IMR-90 (cell line): ENCODE measurements at regions not wholly inside any gene's neighbourhood (a gene's known extent, or its start where the extent isn't known, plus 50 kb on each side); places are given as distances from the start of the nearest gene placed in this dataset.

Experiments used
- ATAC-seq: fragments of 200-7000 bp; cut with Tn5 transposase; 2 replicates; pipeline ENCODE4 v1.9.1; 2020; ENCODE audit warnings: low read depth, mild to moderate bottlenecking, moderate library complexity
- BruUV-seq: library from RNA; stranded (reverse); fragments of 400-500 nt; replicated peaks from 2 replicates; lab custom pipeline; 2021; lab: Mats Ljungman, UMichigan
- CTCF ChIA-PET: fragments of 300-600 bp; formaldehyde crosslinking; extraction: SDS; loops from one replicate; lab custom pipeline; 2021; ENCODE audit warnings: antibody characterized with exemption; lab: Yijun Ruan, JAX
- POLR2A ChIA-PET: fragments of 300-600 bp; sonication (Branson Sonifier 250); formaldehyde crosslinking; loops from one replicate; lab custom pipeline; 2022; ENCODE audit warnings: antibody characterized with exemption; ENCODE audit not compliant: unreplicated experiment; lab: Charles Lee
- DNase-seq: peaks from one replicate; pipeline ENCODE4 v3.0.0; 2013
- H2AFZ ChIP-seq: replicated peaks from 2 replicates; pipeline ENCODE3; 2013; ENCODE audit warnings: low read length, mild to moderate bottlenecking; ENCODE audit not compliant: poor library complexity
- H2AK5ac ChIP-seq: 2 replicates; pipeline ENCODE4 v1.6.1; 2013; ENCODE audit warnings: low read depth, low read length, inconsistent platforms
- H2AK9ac ChIP-seq: replicated peaks from 2 replicates; pipeline ENCODE3; 2013; ENCODE audit warnings: mild to moderate bottlenecking, low read depth, low read length, moderate library complexity; ENCODE audit not compliant: poor library complexity
- H2BK120ac ChIP-seq: 2 replicates; pipeline ENCODE4 v1.6.1; 2013; ENCODE audit warnings: low read depth, low read length, inconsistent platforms
- H2BK15ac ChIP-seq: 3 replicates; pipeline ENCODE4 v1.6.1; 2013; ENCODE audit warnings: low read depth, low read length, inconsistent platforms
- H2BK20ac ChIP-seq: 2 replicates; pipeline ENCODE4 v1.6.1; 2013; ENCODE audit warnings: low read depth, mild to moderate bottlenecking, inconsistent platforms, low read length, moderate library complexity
- H2BK5ac ChIP-seq: 2 replicates; pipeline ENCODE4 v1.6.1; 2013; ENCODE audit warnings: mild to moderate bottlenecking, low read depth, low read length, inconsistent platforms; ENCODE audit not compliant: poor library complexity, severe bottlenecking
- H3K14ac ChIP-seq: replicated peaks from 2 replicates; pipeline ENCODE4 v1.6.1; 2013; ENCODE audit warnings: low read depth, low read length, inconsistent platforms
- H3K18ac ChIP-seq: 2 replicates; pipeline ENCODE4 v1.6.1; 2013; ENCODE audit warnings: low read depth, low read length, control low read depth
- H3K23ac ChIP-seq: 2 replicates; pipeline ENCODE4 v1.6.1; 2013; ENCODE audit warnings: low read depth, low read length, inconsistent platforms
- H3K27ac ChIP-seq: 2 replicates; pipeline ENCODE4 v1.5.1; 2013; ENCODE audit warnings: mild to moderate bottlenecking, control low read depth, low read length; ENCODE audit not compliant: insufficient read depth
- H3K27me3 ChIP-seq: 2 replicates; pipeline ENCODE4 v1.6.1; 2013; ENCODE audit warnings: low read length; ENCODE audit not compliant: control insufficient read depth, insufficient read depth
- H3K36me3 ChIP-seq: 2 replicates; pipeline ENCODE4 v1.6.1; 2013; ENCODE audit warnings: low read length, mixed read lengths; ENCODE audit not compliant: control insufficient read depth, insufficient read depth
- H3K4ac ChIP-seq: 2 replicates; pipeline ENCODE4 v1.6.1; 2013; ENCODE audit warnings: low read depth, low read length, inconsistent platforms
- H3K4me1 ChIP-seq: 2 replicates; pipeline ENCODE4 v1.6.1; 2013; ENCODE audit warnings: low read length, mixed read lengths; ENCODE audit not compliant: control insufficient read depth, insufficient read depth
- H3K4me2 ChIP-seq: 2 replicates; pipeline ENCODE4 v1.6.1; 2013; ENCODE audit warnings: low read depth, mild to moderate bottlenecking, control low read depth, low read length, moderate library complexity
- H3K4me3 ChIP-seq: 2 replicates; pipeline ENCODE4 v1.5.1; 2013; ENCODE audit warnings: low read depth, mild to moderate bottlenecking, control low read depth, low read length, moderate library complexity; ENCODE audit not compliant: insufficient read depth
- H3K56ac ChIP-seq: 2 replicates; pipeline ENCODE4 v1.6.1; 2013; ENCODE audit warnings: low read length, inconsistent platforms; ENCODE audit not compliant: insufficient read depth; ENCODE audit errors: extremely low read depth
- H3K79me1 ChIP-seq, 2 experiments: 2 replicates each; pipeline ENCODE4 v1.6.1; 2013; ENCODE audit warnings: low read length in 2 of 2, inconsistent platforms in 1 of 2, low read depth in 1 of 2
- H3K9ac ChIP-seq: 2 replicates; pipeline ENCODE4 v1.6.1; 2013; ENCODE audit warnings: low read depth, low read length, control low read depth
- H3K9me1 ChIP-seq: 2 replicates; pipeline ENCODE4 v1.6.1; 2013; ENCODE audit warnings: low read length, inconsistent platforms; ENCODE audit not compliant: insufficient read depth
- H3K9me3 ChIP-seq: 2 replicates; pipeline ENCODE4 v1.6.1; 2013; ENCODE audit warnings: low read length; ENCODE audit not compliant: control insufficient read depth, insufficient read depth
- H4K20me1 ChIP-seq: 2 replicates; pipeline ENCODE4 v1.6.1; 2013; ENCODE audit warnings: low read length, inconsistent platforms; ENCODE audit not compliant: insufficient read depth
- H4K5ac ChIP-seq: 2 replicates; pipeline ENCODE4 v1.6.1; 2013; ENCODE audit warnings: mild to moderate bottlenecking, low read depth, low read length, control low read depth
- H4K8ac ChIP-seq, 2 experiments: 2 replicates each; pipeline ENCODE4 v1.6.1; 2013; ENCODE audit warnings: low read depth in 2 of 2, low read length in 2 of 2, control low read depth in 1 of 2, inconsistent platforms in 1 of 2
- H4K91ac ChIP-seq: 2 replicates; pipeline ENCODE4 v1.6.1; 2013; ENCODE audit warnings: low read depth, low read length, inconsistent platforms; ENCODE audit not compliant: insufficient read depth
- CEBPB ChIP-seq: IDR thresholded peaks from 2 replicates; pipeline ENCODE4 v1.6.1; 2012; ENCODE audit warnings: low read depth, low read length, improper control_type of control experiment
- CHD1 ChIP-seq: IDR thresholded peaks from 2 replicates; pipeline ENCODE4 v1.6.1; 2012; ENCODE audit warnings: low read depth, low read length, improper control_type of control experiment
- MAFK ChIP-seq: IDR thresholded peaks from 2 replicates; pipeline ENCODE4 v1.6.1; 2012; ENCODE audit warnings: low read depth, low read length, improper control_type of control experiment
- MAZ ChIP-seq: IDR thresholded peaks from 2 replicates; pipeline ENCODE4 v1.6.1; 2012; ENCODE audit warnings: low read depth, mild to moderate bottlenecking, low read length, improper control_type of control experiment, moderate library complexity, borderline replicate concordance
- RCOR1 ChIP-seq: IDR thresholded peaks from 2 replicates; pipeline ENCODE4 v1.6.1; 2012; ENCODE audit warnings: mild to moderate bottlenecking, low read length, improper control_type of control experiment; ENCODE audit not compliant: insufficient replicate concordance
- RFX5 ChIP-seq: IDR thresholded peaks from 2 replicates; pipeline ENCODE4 v1.8.0; 2012; ENCODE audit warnings: low read depth, mild to moderate bottlenecking, low read length, moderate library complexity
- USF2 ChIP-seq: fragments of 150-350 bp; IDR thresholded peaks from 2 replicates; pipeline ENCODE4 v1.6.1; 2017; ENCODE audit warnings: mild to moderate bottlenecking, antibody characterized with exemption, low read length, low read depth
- WGBS, 2 experiments: methylation state at CpG; one replicate each; pipeline versions ENCODE4 v1.1.5 to v1.1.7; 2013; ENCODE audit warnings: missing lambda C conversion rate in 2 of 2; ENCODE audit not compliant: insufficient read length in 1 of 2; ENCODE audit errors: extremely low coverage in 2 of 2; 5-methylcytosine and 5-hydroxymethylcytosine counted together
- dilution Hi-C: fragments of 300-500 bp; cut with HindIII; formaldehyde crosslinking; loops from one replicate; pipeline ENCODE4 v1.14.3; 2018; ENCODE audit warnings: low sequenced_read_pairs; ENCODE audit not compliant: unreplicated experiment
- in situ Hi-C: fragments of 300-500 bp; cut with MboI; formaldehyde crosslinking; loops from 3 replicates; pipeline ENCODE4 v1.14.3; 2019; ENCODE audit warnings: low sequenced_read_pairs, inconsistent platforms, mixed read lengths
- intact Hi-C: fragments of 100-400 bp; cut with micrococcal nuclease; formaldehyde crosslinking; loops from 2 replicates; pipeline ENCODE4 v1.10.0; 2022

- Histone ChIP-seq H3K36me3 (no peaks in the 10 kb centered on the region), H3K23ac (no peak overlapping the region), H3K9me3 (no peaks in the 10 kb centered on the region), H4K20me1 (no peaks in the 10 kb centered on the region), H2BK15ac (no peak overlapping the region), H2AFZ (no peak overlapping the region), H4K8ac (no peak overlapping the region), H3K56ac (no peak overlapping the region), H3K18ac (no peak overlapping the region), H4K5ac (no peak overlapping the region), H2BK5ac (no peak overlapping the region), H3K9me1 (no peaks in the 10 kb centered on the region), H2BK20ac (no peak overlapping the region), H3K4me2 (no peak overlapping the region), H3K9ac (no peak overlapping the region), H3K4ac (no peak overlapping the region), H3K14ac (no peak overlapping the region), H3K4me3 (no peak overlapping the region), H2BK120ac (no peak overlapping the region), H3K27ac (no peak overlapping the region), H3K4me1 (peaks cover 3% of the 10 kb centered on the region; the same call in 1 of the 2 replicates), H2AK9ac (no peak overlapping the region), H4K91ac (no peak overlapping the region), H2AK5ac (no peak overlapping the region), H3K27me3 (no peaks in the 10 kb centered on the region), H3K79me1 (no peaks in the 10 kb centered on the region)
- ChIA-PET POLR2A (no interaction called here), CTCF (no interaction called here)
- no peak for ATAC-seq
- dilution Hi-C loops (no loop called here), in situ Hi-C loops (no loop called here), intact Hi-C loops (no loop called here)
- no TSS peak for BruUV-seq
- WGBS, 2 experiments, result no CpG with 5 or more reads among the region's 2 CpGs
- TF ChIP-seq RCOR1, result no peak
- no peak for TF ChIP-seq USF2
- no peak for TF ChIP-seq MAZ
- no peak for TF ChIP-seq RFX5
- no peak for TF ChIP-seq CHD1
- no peak for TF ChIP-seq CEBPB
- no peak for TF ChIP-seq MAFK
- no peak for DNase-seq
Observed at GRCh38 chr2:5854797-5855196, 162.6 kb downstream of the SOX11 start.
